GM12878 (cell line): ENCODE measurements at regions not wholly inside any gene's neighbourhood (a gene's known extent, or its start where the extent isn't known, plus 50 kb on each side); places are given as distances from the start of the nearest gene placed in this dataset.

Experiments used
- ATF7 ChIP-seq: fragments of 450-650 bp; IDR thresholded peaks from 2 replicates; pipeline ENCODE4 v1.6.1; 2016; ENCODE audit warnings: low read depth, mild to moderate bottlenecking
- BCL11A ChIP-seq: IDR thresholded peaks from 2 replicates; pipeline ENCODE4 v1.6.1; 2011; ENCODE audit warnings: low read depth, low read length
- CEBPZ ChIP-seq: fragments of 150-350 bp; IDR thresholded peaks from 2 replicates; pipeline ENCODE4 v1.6.1; 2016; ENCODE audit warnings: low read depth, low read length
- CHD4 ChIP-seq: fragments of 200-600 bp; sonication (generic); IDR thresholded peaks from 2 replicates; pipeline ENCODE4 v1.6.1; 2016; ENCODE audit warnings: mild to moderate bottlenecking
- CREB1 ChIP-seq: IDR thresholded peaks from 2 replicates; pipeline ENCODE4 v1.6.1; 2012; ENCODE audit warnings: low read depth, mild to moderate bottlenecking, inconsistent platforms
- DPF2 ChIP-seq: fragments of 450-650 bp; IDR thresholded peaks from 2 replicates; pipeline ENCODE4 v1.6.1; 2017; ENCODE audit warnings: mild to moderate bottlenecking
- GATAD2B ChIP-seq: fragments of 450-650 bp; conservative IDR thresholded peaks from 2 replicates; pipeline ENCODE4 v1.6.1; 2017; ENCODE audit warnings: low read depth, mild to moderate bottlenecking, moderate library complexity
- KAT2A ChIP-seq: conservative IDR thresholded peaks from 2 replicates; pipeline ENCODE4 v1.6.1; 2011; ENCODE audit warnings: low read depth, low read length; ENCODE audit not compliant: control insufficient read depth
- MYB ChIP-seq: fragments of 150-350 bp; IDR thresholded peaks from 2 replicates; pipeline ENCODE4 v1.6.1; 2014; ENCODE audit warnings: mild to moderate bottlenecking, low read depth, low read length, borderline replicate concordance
- MYC ChIP-seq: IDR thresholded peaks from 2 replicates; pipeline ENCODE4 v1.6.1; 2011; ENCODE audit warnings: mild to moderate bottlenecking, low read length, moderate library complexity, inconsistent platforms; ENCODE audit not compliant: insufficient read depth, insufficient replicate concordance, insufficient read length, severe bottlenecking
- REST ChIP-seq: IDR thresholded peaks from 2 replicates; pipeline ENCODE4 v1.6.1; 2012; ENCODE audit warnings: mild to moderate bottlenecking, low read depth, low read length
- TARDBP ChIP-seq: IDR thresholded peaks from 2 replicates; pipeline ENCODE4 v1.6.1; 2016; ENCODE audit warnings: borderline replicate concordance
- ZBTB40 ChIP-seq: fragments of 450-650 bp; IDR thresholded peaks from 2 replicates; pipeline ENCODE4 v1.6.1; 2016; ENCODE audit warnings: mild to moderate bottlenecking, moderate library complexity, borderline replicate concordance
- ZNF24 ChIP-seq: fragments of 450-650 bp; IDR thresholded peaks from 2 replicates; pipeline ENCODE4 v1.6.1; 2017; ENCODE audit warnings: antibody characterized with exemption, mild to moderate bottlenecking
- ZSCAN29 ChIP-seq: fragments of 450-650 bp; IDR thresholded peaks from 2 replicates; pipeline ENCODE4 v1.6.1; 2017; ENCODE audit warnings: mild to moderate bottlenecking, moderate library complexity
- TF ChIP-seq, protein P1 (sequence below): fragments of 450-650 bp; conservative IDR thresholded peaks from 2 replicates; pipeline ENCODE4 v1.6.1; 2017; ENCODE audit warnings: mild to moderate bottlenecking, moderate library complexity
- TF ChIP-seq, protein P2 (sequence below): IDR thresholded peaks from 2 replicates; pipeline ENCODE4 v1.6.1; 2012; ENCODE audit warnings: low read depth, low read length, improper control_type of control experiment

GRCh38 chr13:79227418-79227817 is 178.6 kb downstream of the RBM26 start (continued):
- TF ChIP-seq REST (no peak), GATAD2B (no peak; the same call in 1 of the 2 replicates), KAT2A (no peak), DPF2 (peak; percentile 53; the same call in 1 of the 2 replicates), MYB (no peak), BCL11A (peak; percentile 54; the same call in 1 of the 2 replicates), TARDBP (no peak), CEBPZ (no peak), CHD4 (no peak), ZSCAN29 (no peak), CREB1 (no peak; the same call in 1 of the 2 replicates), ZNF24 (no peak), MYC (no peak), ATF7 (no peak), ZBTB40 (no peak)
- TF ChIP-seq, protein P1, sequence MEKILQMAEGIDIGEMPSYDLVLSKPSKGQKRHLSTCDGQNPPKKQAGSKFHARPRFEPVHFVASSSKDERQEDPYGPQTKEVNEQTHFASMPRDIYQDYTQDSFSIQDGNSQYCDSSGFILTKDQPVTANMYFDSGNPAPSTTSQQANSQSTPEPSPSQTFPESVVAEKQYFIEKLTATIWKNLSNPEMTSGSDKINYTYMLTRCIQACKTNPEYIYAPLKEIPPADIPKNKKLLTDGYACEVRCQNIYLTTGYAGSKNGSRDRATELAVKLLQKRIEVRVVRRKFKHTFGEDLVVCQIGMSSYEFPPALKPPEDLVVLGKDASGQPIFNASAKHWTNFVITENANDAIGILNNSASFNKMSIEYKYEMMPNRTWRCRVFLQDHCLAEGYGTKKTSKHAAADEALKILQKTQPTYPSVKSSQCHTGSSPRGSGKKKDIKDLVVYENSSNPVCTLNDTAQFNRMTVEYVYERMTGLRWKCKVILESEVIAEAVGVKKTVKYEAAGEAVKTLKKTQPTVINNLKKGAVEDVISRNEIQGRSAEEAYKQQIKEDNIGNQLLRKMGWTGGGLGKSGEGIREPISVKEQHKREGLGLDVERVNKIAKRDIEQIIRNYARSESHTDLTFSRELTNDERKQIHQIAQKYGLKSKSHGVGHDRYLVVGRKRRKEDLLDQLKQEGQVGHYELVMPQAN = no peak
- TF ChIP-seq, protein P2, sequence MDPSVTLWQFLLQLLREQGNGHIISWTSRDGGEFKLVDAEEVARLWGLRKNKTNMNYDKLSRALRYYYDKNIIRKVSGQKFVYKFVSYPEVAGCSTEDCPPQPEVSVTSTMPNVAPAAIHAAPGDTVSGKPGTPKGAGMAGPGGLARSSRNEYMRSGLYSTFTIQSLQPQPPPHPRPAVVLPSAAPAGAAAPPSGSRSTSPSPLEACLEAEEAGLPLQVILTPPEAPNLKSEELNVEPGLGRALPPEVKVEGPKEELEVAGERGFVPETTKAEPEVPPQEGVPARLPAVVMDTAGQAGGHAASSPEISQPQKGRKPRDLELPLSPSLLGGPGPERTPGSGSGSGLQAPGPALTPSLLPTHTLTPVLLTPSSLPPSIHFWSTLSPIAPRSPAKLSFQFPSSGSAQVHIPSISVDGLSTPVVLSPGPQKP = no peak
